Panc1 (cell line): ENCODE measurements at regions not wholly inside any gene's neighbourhood (a gene's known extent, or its start where the extent isn't known, plus 50 kb on each side); places are given as distances from the start of the nearest gene placed in this dataset.

Experiments used
- ATAC-seq: fragments of 200-7000 bp; cut with Tn5 transposase; 2 replicates; pipeline ENCODE4 v1.9.1; 2020; ENCODE audit warnings: mild to moderate bottlenecking, moderate library complexity
- BruUV-seq: library from RNA; stranded (reverse); fragments of 400-500 nt; replicated peaks from 2 replicates; lab custom pipeline; 2021; lab: Mats Ljungman, UMichigan
- CTCF ChIA-PET: fragments of 300-600 bp; sonication (Branson Sonifier 250); formaldehyde crosslinking; loops from one replicate; lab custom pipeline; 2022; ENCODE audit warnings: antibody characterized with exemption; lab: Charles Lee
- POLR2A ChIA-PET: fragments of 300-600 bp; sonication (Branson Sonifier 250); formaldehyde crosslinking; loops from one replicate; lab custom pipeline; 2022; ENCODE audit warnings: antibody characterized with exemption; lab: Charles Lee
- DNase-seq: peaks from one replicate; pipeline ENCODE4 v3.0.0-alpha.2; 2010; ENCODE audit warnings: low read depth, low spot score
- H3K27ac ChIP-seq: 2 replicates; pipeline ENCODE4 v1.5.1; 2011; ENCODE audit warnings: mild to moderate bottlenecking, low read length, inconsistent platforms
- H3K27me3 ChIP-seq: fragments of 200-500 bp; sonication (Bioruptor generic); 2 replicates; pipeline ENCODE4 v1.6.0; 2014; ENCODE audit warnings: low read length, inconsistent platforms; ENCODE audit not compliant: control insufficient read depth, insufficient read depth
- H3K36me3 ChIP-seq: fragments of 200-500 bp; sonication (Bioruptor generic); 2 replicates; pipeline ENCODE4 v1.5.1; 2014; ENCODE audit warnings: inconsistent platforms, mild to moderate bottlenecking, low read length, moderate library complexity; ENCODE audit not compliant: control insufficient read depth, insufficient read depth
- H3K4me1 ChIP-seq: 2 replicates; pipeline ENCODE4 v1.5.1; 2011; ENCODE audit warnings: inconsistent platforms, mild to moderate bottlenecking, low read length, moderate library complexity; ENCODE audit not compliant: control insufficient read depth, insufficient read depth
- H3K4me3 ChIP-seq, 2 experiments: 2 replicates each; pipeline ENCODE4 v1.5.1; 2011 to 2012; ENCODE audit warnings: low read depth in 2 of 2, low read length in 2 of 2, mild to moderate bottlenecking in 2 of 2, inconsistent platforms in 1 of 2, moderate library complexity in 1 of 2
- H3K9me3 ChIP-seq: fragments of 200-500 bp; sonication (Bioruptor generic); 2 replicates; pipeline ENCODE4 v1.5.1; 2014; ENCODE audit warnings: low read depth, mild to moderate bottlenecking, inconsistent platforms, low read length, moderate library complexity; ENCODE audit not compliant: control insufficient read depth, insufficient read depth
- POLR2AphosphoS5 ChIP-seq: IDR thresholded peaks from 2 replicates; pipeline ENCODE4 v1.6.1; 2012; ENCODE audit warnings: mild to moderate bottlenecking, low read depth, low read length, moderate library complexity
- REST ChIP-seq, 2 experiments: IDR thresholded peaks; 2 replicates each; pipeline ENCODE4 v1.6.1; 2011 to 2012; ENCODE audit warnings: low read depth in 2 of 2, control low read depth in 1 of 2, low read length in 1 of 2, mild to moderate bottlenecking in 1 of 2, moderate library complexity in 1 of 2; ENCODE audit not compliant: insufficient read depth in 1 of 2
- SIN3A ChIP-seq: IDR thresholded peaks from 2 replicates; pipeline ENCODE4 v1.6.1; 2012; ENCODE audit warnings: low read depth, mild to moderate bottlenecking, low read length, moderate library complexity, borderline replicate concordance; ENCODE audit not compliant: insufficient read depth
- TCF7L2 ChIP-seq: IDR thresholded peaks from 2 replicates; pipeline ENCODE4 v1.6.1; 2011; ENCODE audit warnings: mild to moderate bottlenecking, low read depth, low read length, inconsistent platforms
- in situ Hi-C: cut with HindIII; loops from 2 replicates; pipeline ENCODE4 v1.10.0; 2016; ENCODE audit warnings: low sequenced_read_pairs, low pct_unique_long_range_greater_than_20kb
- intact Hi-C: fragments of 100-400 bp; cut with micrococcal nuclease; formaldehyde crosslinking; loops from one replicate; pipeline ENCODE4 v1.10.0; 2022; ENCODE audit not compliant: unreplicated experiment
- TF ChIP-seq, protein P1 (sequence below): fragments of 450-650 bp; IDR thresholded peaks from 2 replicates; pipeline ENCODE4 v1.5.1; 2017; ENCODE audit warnings: mild to moderate bottlenecking

GRCh38 chr4:1471443-1472147, 65.4 kb upstream of the NKX1-1 start:
- TF ChIP-seq, protein P1, sequence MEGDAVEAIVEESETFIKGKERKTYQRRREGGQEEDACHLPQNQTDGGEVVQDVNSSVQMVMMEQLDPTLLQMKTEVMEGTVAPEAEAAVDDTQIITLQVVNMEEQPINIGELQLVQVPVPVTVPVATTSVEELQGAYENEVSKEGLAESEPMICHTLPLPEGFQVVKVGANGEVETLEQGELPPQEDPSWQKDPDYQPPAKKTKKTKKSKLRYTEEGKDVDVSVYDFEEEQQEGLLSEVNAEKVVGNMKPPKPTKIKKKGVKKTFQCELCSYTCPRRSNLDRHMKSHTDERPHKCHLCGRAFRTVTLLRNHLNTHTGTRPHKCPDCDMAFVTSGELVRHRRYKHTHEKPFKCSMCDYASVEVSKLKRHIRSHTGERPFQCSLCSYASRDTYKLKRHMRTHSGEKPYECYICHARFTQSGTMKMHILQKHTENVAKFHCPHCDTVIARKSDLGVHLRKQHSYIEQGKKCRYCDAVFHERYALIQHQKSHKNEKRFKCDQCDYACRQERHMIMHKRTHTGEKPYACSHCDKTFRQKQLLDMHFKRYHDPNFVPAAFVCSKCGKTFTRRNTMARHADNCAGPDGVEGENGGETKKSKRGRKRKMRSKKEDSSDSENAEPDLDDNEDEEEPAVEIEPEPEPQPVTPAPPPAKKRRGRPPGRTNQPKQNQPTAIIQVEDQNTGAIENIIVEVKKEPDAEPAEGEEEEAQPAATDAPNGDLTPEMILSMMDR, result no peak
- no peak for TF ChIP-seq SIN3A
- TF ChIP-seq REST (IDR thresholded peaks at IDR 0.05; ENCODE audit: insufficient read depth in 1 of 2, low read depth in 2 of 2, low read length in 1 of 2), result no peak
- no peak for TF ChIP-seq POLR2AphosphoS5
- no peak for TF ChIP-seq TCF7L2
- no peak overlapping the region for H3K4me3 ChIP-seq
- in situ Hi-C loops, result no loop called here
- no TSS peak for BruUV-seq
- intact Hi-C loops, result no loop called here
- POLR2A ChIA-PET, result no interaction called here
- H3K27ac ChIP-seq, result no peak overlapping the region
- H3K9me3 ChIP-seq, result no peaks in the 10 kb centered on the region
- no peaks in the 10 kb centered on the region for H3K27me3 ChIP-seq
- DNase-seq (no peak), ATAC-seq (0 out of 2 replicates have a peak, but pooled peaks have one; percentile 20)
- H3K4me1 ChIP-seq, result no peaks in the 10 kb centered on the region
- CTCF ChIA-PET, result no interaction called here
- H3K36me3 ChIP-seq, result no peaks in the 10 kb centered on the region

DNA sequence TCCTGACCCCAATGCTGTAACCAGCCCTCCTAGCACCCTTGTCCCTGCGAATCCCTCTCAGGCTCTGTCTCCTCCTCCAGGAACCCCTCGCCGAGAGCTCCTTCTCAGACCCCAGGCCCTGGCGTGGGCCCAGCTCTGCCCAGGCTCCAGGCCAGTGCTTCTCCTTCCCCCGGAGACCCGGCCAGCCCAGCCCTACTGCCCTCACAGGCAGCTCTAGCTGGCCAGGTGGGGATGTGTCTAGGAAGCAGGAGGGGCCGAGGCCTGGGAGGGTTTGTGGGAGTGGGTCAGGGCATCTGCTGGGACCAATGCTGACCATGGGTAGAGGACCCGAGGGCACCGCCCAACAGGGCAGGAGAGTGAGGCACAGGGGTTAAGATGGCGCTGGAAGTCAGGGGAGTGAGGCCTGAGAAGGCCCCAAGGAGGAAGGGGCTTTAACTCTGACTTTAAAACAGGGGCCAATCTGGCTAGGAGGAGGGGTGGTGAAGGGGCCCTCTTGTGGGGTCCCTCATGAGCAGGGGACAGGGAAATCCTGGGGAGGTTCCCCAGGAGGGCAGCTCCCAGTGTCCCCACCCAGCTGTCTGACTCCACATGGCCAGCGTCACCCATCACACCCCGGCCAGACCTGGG, 64.7 kb upstream of the NKX1-1 start:
- no peak for DNase-seq
- no peaks in the 10 kb centered on the region for H3K4me1 ChIP-seq
- TF ChIP-seq, protein P1, result no peak
- TF ChIP-seq SIN3A (no peak), TCF7L2 (no peak), POLR2AphosphoS5 (no peak), REST (IDR thresholded peaks at IDR 0.05; ENCODE audit: insufficient read depth in 1 of 2, low read depth in 2 of 2, low read length in 1 of 2) (no peak)
- in situ Hi-C loops (no loop called here), intact Hi-C loops (no loop called here)
- ChIA-PET POLR2A (no interaction called here), CTCF (interaction anchor here (0.6 kb wide), 1 partner anchor 159 kb away, joined by 4 read pairs; no protein-coding TSS in a partner anchor)
- ATAC-seq, result peak; percentile 52; the same call in 1 of the 2 replicates
- BruUV-seq, result no TSS peak
- H3K4me3 ChIP-seq, result no peak overlapping the region
- no peaks in the 10 kb centered on the region for H3K36me3 ChIP-seq
- H3K27ac ChIP-seq, result no peak overlapping the region
- H3K9me3 ChIP-seq, result no peaks in the 10 kb centered on the region
- H3K27me3 ChIP-seq, result no peaks in the 10 kb centered on the region
